ENCODE measurements at regions not wholly inside any gene's neighbourhood (a gene's known extent, or its start where the extent isn't known, plus 50 kb on each side); places are given as distances from the start of the nearest gene placed in this dataset.

DNA sequence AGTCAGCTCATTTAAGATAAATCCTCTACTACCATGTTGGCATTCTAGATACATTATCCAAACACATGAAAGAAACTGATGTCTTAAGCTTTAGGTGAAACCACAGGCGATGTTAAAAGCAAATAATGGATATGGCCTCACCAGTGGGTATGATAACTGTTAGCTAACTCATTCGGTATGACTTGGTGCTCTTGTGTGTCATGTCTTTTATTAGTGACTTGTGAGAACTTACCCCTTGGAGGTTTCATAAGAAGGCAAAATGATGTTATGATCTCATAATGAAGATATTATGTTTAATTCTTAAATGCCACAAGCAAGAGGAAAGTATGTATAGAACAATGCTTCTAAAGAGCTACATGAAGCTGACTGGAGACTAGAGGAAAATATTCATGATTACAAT, 1227.0 kb downstream of the EFNA5 start:
- TF ChIP-seq, protein P1, sequence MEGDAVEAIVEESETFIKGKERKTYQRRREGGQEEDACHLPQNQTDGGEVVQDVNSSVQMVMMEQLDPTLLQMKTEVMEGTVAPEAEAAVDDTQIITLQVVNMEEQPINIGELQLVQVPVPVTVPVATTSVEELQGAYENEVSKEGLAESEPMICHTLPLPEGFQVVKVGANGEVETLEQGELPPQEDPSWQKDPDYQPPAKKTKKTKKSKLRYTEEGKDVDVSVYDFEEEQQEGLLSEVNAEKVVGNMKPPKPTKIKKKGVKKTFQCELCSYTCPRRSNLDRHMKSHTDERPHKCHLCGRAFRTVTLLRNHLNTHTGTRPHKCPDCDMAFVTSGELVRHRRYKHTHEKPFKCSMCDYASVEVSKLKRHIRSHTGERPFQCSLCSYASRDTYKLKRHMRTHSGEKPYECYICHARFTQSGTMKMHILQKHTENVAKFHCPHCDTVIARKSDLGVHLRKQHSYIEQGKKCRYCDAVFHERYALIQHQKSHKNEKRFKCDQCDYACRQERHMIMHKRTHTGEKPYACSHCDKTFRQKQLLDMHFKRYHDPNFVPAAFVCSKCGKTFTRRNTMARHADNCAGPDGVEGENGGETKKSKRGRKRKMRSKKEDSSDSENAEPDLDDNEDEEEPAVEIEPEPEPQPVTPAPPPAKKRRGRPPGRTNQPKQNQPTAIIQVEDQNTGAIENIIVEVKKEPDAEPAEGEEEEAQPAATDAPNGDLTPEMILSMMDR (IDR thresholded peaks at IDR 0.05; ENCODE audit: low read depth, low read length) = no peak
- TF ChIP-seq EZH2phosphoT487 (IDR thresholded peaks at IDR 0.05; ENCODE audit: low read depth) = no peak
